ENCODE measurements at regions not wholly inside any gene's neighbourhood (a gene's known extent, or its start where the extent isn't known, plus 50 kb on each side); places are given as distances from the start of the nearest gene placed in this dataset.

DNA sequence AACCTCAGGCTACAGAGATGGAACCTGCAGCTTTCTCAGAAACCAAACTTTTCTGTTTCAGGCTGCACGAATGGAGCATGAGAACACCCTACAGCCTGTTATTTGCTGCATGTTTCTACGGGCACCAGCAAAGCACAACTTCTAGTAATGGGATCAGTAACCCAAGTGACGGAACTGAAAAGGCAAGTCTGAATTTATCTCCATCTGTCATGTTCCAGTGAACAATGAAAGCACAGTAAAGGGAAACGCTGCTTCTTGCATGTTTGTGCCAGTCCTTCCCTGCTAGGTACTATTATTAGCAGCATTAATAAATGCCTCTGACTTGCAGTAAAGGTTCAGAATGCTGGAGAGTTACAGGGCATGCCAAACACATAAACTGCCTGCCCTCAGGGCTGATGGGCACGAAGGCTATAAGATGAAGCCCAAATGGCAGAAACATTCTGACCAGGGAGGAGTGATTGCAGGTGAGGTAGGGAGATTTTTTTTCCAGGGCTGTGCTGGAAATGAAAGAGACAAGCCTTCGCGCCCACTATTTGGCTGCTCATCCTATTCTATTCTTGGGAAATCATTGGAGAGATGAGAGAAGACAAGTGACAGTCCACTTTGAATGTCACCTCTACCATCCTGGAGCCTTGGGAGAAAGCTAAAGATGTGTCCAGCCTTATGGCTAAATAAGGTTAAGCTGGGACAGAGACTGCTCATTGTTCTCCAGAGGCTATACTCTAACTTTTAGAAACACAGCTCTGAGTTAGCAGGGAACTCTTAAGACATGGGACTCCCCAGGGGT lies 100.4 kb upstream of the PLXNC1 start:
- H3K9me3 Mint-ChIP-seq, result peaks cover 12% of the 10 kb centered on the region
- peaks cover 24% of the 10 kb centered on the region for H3K27me3 Mint-ChIP-seq
- peaks cover 15% of the 10 kb centered on the region for H3K4me1 Mint-ChIP-seq
- DNase-seq, result no peak
- H3K36me3 Mint-ChIP-seq, result no peaks in the 10 kb centered on the region
- H3K27ac Mint-ChIP-seq, result no peak overlapping the region
- no peak overlapping the region for H3K4me3 Mint-ChIP-seq
- CTCF ChIA-PET, result no interaction called here

DNA sequence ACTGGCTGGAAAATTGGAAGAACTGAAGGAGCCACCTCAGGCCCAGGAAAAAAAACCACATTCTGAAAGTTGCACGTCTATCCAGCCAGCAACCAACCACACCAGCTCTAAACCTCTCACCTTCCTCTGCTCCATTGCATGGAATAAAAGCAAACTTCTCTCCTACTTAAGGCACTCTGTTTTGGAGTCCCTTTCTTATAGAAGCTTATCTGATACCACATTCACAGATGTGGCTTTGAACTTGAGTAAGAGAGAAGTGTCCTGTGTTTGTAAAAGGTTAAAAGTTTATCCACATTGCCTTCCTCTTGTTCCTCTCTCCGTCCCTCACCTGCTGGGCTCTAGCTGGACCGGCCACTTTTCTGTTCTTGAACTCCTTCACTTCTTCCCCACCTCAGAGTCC lies 99.6 kb upstream of the PLXNC1 start:
- H3K27ac Mint-ChIP-seq, result no peak overlapping the region
- peaks cover 15% of the 10 kb centered on the region for H3K4me1 Mint-ChIP-seq
- H3K9me3 Mint-ChIP-seq, result peaks cover 12% of the 10 kb centered on the region
- CTCF ChIA-PET, result no interaction called here
- no peak overlapping the region for H3K4me3 Mint-ChIP-seq
- peaks cover 24% of the 10 kb centered on the region for H3K27me3 Mint-ChIP-seq
- no peak for DNase-seq
- no peaks in the 10 kb centered on the region for H3K36me3 Mint-ChIP-seq

GRCh38 chr12:94049718-94050117 lies 98.7 kb upstream of the PLXNC1 start:
- Mint-ChIP-seq H3K27me3 (peaks cover 24% of the 10 kb centered on the region), H3K36me3 (no peaks in the 10 kb centered on the region), H3K9me3 (peaks cover 15% of the 10 kb centered on the region), H3K27ac (no peak overlapping the region), H3K4me3 (no peak overlapping the region), H3K4me1 (peaks cover 15% of the 10 kb centered on the region)
- DNase-seq, result no peak
- CTCF ChIA-PET, result no interaction called here

DNA sequence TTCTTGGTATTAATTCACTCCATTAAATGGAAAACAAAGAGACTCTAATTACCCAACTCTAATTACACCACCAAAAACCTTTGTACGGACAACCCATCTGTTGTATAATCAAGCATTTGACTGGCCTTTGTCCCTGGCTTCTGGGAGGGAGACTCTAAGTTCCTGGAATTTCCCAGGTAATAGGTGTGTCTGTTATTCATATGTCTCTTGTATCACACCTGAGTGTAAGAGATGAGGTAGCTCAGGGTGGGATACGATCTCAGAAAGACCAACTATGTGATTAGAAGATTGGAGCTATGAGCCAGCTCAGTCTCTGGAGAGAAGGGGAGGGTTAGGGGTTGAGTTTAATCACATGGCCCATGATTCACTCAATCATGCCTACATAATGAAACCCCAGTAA lies 94.7 kb upstream of the PLXNC1 start:
- CTCF ChIA-PET, result no interaction called here
- no peak for DNase-seq
- Mint-ChIP-seq H3K9me3 (peaks cover 15% of the 10 kb centered on the region), H3K36me3 (no peaks in the 10 kb centered on the region), H3K27ac (no peak overlapping the region), H3K27me3 (peaks cover 18% of the 10 kb centered on the region), H3K4me3 (no peak overlapping the region), H3K4me1 (peaks cover 8% of the 10 kb centered on the region)

GRCh38 chr12:94055528-94055927 lies 92.8 kb upstream of the PLXNC1 start:
- Mint-ChIP-seq H3K9me3 (peaks cover 7% of the 10 kb centered on the region), H3K4me1 (no peaks in the 10 kb centered on the region), H3K36me3 (no peaks in the 10 kb centered on the region), H3K27ac (no peak overlapping the region), H3K4me3 (no peak overlapping the region), H3K27me3 (peaks cover 8% of the 10 kb centered on the region)
- CTCF ChIA-PET, result no interaction called here
- no peak for DNase-seq

- Mint-ChIP-seq H3K4me1 (no peaks in the 10 kb centered on the region), H3K36me3 (no peaks in the 10 kb centered on the region), H3K27ac (no peak overlapping the region), H3K4me3 (no peak overlapping the region), H3K27me3 (peaks cover 1% of the 10 kb centered on the region), H3K9me3 (peaks cover 3% of the 10 kb centered on the region)
- CTCF ChIA-PET, result no interaction called here
- DNase-seq, result no peak
Observed at GRCh38 chr12:94056419-94057158, 91.8 kb upstream of the PLXNC1 start.

- H3K36me3 Mint-ChIP-seq, result no peaks in the 10 kb centered on the region
- peaks cover 2% of the 10 kb centered on the region for H3K9me3 Mint-ChIP-seq
- CTCF ChIA-PET, result no interaction called here
- H3K4me1 Mint-ChIP-seq, result no peaks in the 10 kb centered on the region
- no peak for DNase-seq
- H3K27me3 Mint-ChIP-seq, result peaks cover 4% of the 10 kb centered on the region
- no peak overlapping the region for H3K27ac Mint-ChIP-seq
- no peak overlapping the region for H3K4me3 Mint-ChIP-seq
Observed at GRCh38 chr12:94057262-94058151, 90.9 kb upstream of the PLXNC1 start.

DNA sequence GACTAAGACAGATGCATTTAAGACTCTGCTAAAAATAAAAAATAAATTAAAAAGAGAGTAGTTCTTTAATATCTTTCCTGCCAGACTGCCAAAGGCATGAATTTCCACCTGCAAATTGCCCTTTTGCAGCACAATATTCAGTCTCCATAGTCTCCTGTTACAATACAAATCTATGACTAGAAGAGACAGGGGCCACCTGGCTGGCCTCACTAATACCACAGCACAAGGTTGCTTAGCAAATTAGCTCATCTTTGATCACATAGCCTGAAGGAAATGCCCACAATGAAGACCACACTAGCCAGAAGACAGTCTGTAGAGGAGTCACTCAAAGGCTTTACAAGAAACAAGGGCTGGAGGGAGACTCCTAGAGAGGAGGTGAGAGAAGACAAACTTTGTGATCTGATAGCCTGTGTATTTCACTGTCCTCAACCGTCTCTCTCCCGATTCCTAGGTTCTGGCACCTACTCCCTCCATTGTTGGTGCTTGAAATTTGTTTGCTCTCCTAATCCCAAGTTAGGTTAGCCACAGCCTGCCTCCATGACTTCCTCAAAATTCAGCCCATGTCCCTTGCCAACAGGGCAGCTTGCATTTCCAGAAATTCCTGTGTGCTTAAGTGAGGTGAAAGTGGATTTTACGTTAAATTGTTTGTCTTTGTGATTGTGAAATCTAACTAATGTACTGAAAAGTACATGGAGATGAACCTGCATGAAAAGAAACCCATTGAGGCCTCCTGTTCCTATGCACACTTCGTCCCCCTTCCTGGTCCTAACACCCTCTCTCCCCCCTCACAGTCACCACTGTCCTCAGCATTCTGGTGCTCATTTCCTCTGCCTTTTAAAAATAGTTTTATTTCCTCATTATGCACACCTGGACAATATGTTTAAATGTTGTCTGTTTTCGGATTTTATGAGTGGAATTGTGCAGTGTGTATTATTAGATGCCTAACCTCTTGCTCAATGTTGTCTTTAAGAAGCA lies 88.7 kb upstream of the PLXNC1 start:
- CTCF ChIA-PET, result no interaction called here
- Mint-ChIP-seq H3K4me1 (no peaks in the 10 kb centered on the region), H3K27me3 (peaks cover 9% of the 10 kb centered on the region), H3K36me3 (no peaks in the 10 kb centered on the region), H3K4me3 (no peak overlapping the region), H3K27ac (no peak overlapping the region), H3K9me3 (peaks cover 7% of the 10 kb centered on the region)
- DNase-seq, result no peak

DNA sequence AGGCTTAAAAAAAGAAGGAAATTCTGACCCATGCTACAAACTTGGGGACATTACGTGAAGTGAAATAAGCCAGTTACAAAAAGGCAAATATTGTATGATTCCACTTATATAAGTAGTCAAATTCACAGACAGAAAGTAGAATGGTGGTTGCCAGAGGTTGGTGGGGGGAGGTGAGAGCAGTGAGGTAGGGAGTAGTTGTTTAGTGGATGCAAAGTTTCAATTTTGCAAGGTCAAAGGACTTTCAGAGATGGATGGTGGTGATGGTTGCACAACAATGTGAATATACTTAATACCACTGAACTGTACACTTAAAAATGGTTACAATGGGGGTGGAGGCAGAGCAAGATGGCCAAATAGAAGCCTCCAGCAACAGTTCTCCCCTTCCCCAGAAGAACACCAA lies 86.2 kb upstream of the PLXNC1 start:
- H3K27me3 Mint-ChIP-seq, result peaks cover 9% of the 10 kb centered on the region
- no peak overlapping the region for H3K27ac Mint-ChIP-seq
- no peak for DNase-seq
- CTCF ChIA-PET, result no interaction called here
- H3K36me3 Mint-ChIP-seq, result peaks cover 2% of the 10 kb centered on the region
- H3K4me3 Mint-ChIP-seq, result no peak overlapping the region
- peaks cover 9% of the 10 kb centered on the region for H3K9me3 Mint-ChIP-seq
- H3K4me1 Mint-ChIP-seq, result no peaks in the 10 kb centered on the region

DNA sequence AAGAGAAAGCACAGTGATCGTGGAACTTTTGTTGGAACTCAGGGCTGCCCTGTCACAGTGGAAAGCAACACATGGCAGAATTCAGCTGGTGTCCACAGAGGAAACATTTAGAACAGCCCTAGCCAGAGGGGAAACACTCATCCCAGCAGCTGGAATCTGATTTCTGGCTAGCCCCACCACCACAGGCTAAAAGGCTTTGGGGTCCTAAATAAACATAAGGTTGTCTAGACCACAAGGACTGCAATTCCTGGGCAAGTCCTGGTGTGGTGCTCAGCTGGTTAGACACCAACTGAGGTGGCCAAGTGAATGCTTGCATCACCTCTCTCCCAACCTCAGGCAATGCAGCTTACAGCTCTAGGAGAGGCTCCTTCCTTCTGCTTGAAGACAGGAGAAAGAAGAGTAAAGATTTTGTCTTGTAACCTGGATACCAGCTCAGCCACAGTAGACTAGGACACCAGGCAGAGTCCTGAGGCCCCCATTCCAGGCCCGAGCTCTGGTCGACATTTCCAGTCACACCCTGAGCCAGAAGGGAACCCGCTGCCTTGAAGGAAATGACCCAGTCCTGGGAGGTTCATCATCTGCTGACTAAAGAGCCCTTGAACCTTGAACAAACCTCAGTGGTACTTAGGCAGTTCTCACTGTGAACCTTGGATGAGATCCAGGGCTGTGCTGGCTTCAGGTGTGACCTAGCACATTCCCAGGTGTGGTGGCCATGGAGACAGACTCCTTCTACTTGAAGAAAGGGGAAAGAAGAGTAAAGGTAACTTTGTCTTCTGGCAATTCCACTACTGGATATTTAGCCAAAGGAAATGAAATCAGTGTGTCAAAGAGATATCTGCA lies 85.4 kb upstream of the PLXNC1 start:
- Mint-ChIP-seq H3K4me1 (no peaks in the 10 kb centered on the region), H3K27me3 (peaks cover 9% of the 10 kb centered on the region), H3K36me3 (peaks cover 2% of the 10 kb centered on the region), H3K27ac (no peak overlapping the region), H3K9me3 (peaks cover 9% of the 10 kb centered on the region), H3K4me3 (no peak overlapping the region)
- no peak for DNase-seq
- CTCF ChIA-PET, result no interaction called here

- Mint-ChIP-seq H3K27me3 (peaks cover 8% of the 10 kb centered on the region), H3K36me3 (peaks cover 2% of the 10 kb centered on the region), H3K9me3 (peaks cover 14% of the 10 kb centered on the region), H3K4me1 (peaks cover 16% of the 10 kb centered on the region), H3K27ac (no peak overlapping the region), H3K4me3 (no peak overlapping the region)
- CTCF ChIA-PET, result interaction anchor here (0.7 to 1.1 kb wide), 2 partner anchors 226 to 303 kb away, joined by 3 read pairs; no protein-coding TSS in a partner anchor
- DNase-seq, result no peak
Observed at GRCh38 chr12:94070520-94070919, 77.9 kb upstream of the PLXNC1 start.

DNA sequence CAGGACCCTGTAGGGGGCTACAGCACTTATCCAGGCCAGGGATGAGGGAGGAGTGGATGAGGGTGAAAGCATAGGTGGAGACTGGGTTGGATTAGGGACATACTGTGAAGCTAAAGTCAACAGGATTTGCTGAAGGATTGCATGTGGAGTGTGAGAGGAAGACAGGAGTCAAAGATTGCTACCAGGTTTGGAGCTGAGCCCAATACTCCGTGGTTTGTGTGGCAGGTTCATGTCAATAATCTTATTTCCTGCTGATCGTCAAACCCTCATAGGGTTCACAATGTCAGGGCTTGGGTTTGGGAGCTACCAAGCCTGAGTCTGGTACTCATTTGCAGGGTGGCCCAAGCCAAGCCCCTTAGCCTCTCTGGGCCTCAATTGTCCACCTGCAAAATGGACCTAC lies 77.1 kb upstream of the PLXNC1 start:
- H3K27ac Mint-ChIP-seq, result no peak overlapping the region
- no peak for DNase-seq
- CTCF ChIA-PET, result interaction anchor here (0.6 to 1.3 kb wide), 4 partner anchors 30 to 304 kb away, joined by 3 read pairs; no protein-coding TSS in a partner anchor
- H3K36me3 Mint-ChIP-seq, result peaks cover 1% of the 10 kb centered on the region
- H3K27me3 Mint-ChIP-seq, result peaks cover 12% of the 10 kb centered on the region
- H3K9me3 Mint-ChIP-seq, result peaks cover 14% of the 10 kb centered on the region
- H3K4me3 Mint-ChIP-seq, result no peak overlapping the region
- peaks cover 16% of the 10 kb centered on the region for H3K4me1 Mint-ChIP-seq
